SKM-1 treated with dmso at 0.1 percent for 144 hours (cell line): ENCODE measurements at regions not wholly inside any gene's neighbourhood (a gene's known extent, or its start where the extent isn't known, plus 50 kb on each side); places are given as distances from the start of the nearest gene placed in this dataset.
A peak's percentile ranks its signal among the peaks of the same experiment; 100 is the strongest.
"Not testable (repeated sequence)": the region's sequence is repeated elsewhere in the genome, so short reads cannot be mapped to it uniquely, and the experiment has no call there.

Experiments used
- DNase-seq: peaks from one replicate; lab custom pipeline; 2025; ENCODE audit not compliant: unreplicated experiment; lab: John Stamatoyannopoulos, UW

DNA sequence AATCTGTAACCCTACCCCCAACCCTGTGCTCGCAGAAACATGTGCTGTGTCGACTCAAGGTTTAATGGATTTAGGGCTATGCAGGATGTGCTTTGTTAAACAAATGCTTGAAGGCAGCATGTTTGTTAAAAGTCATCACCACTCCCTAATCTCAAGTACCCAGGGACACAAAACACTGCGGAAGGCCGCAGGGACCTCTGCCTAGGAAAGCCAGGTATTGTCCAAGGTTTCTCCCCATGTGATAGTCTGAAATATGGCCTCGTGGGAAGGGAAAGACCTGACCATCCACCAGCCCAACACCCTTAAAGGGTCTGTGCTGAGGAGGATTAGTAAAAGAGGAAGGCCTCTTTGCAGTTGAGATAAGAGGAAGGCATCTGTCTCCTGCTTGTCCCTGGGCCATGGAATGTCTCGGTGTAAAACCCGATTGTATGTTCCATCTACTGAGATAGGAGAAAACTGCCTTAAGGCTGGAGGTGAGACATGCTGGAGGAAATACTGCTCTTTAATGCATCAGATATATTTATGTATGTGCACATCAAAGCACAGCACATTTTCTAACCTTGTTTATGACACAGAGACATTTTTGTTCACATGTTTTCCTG, 94.4 kb downstream of the LSM3 start:
- not testable (repeated sequence) for DNase-seq

DNA sequence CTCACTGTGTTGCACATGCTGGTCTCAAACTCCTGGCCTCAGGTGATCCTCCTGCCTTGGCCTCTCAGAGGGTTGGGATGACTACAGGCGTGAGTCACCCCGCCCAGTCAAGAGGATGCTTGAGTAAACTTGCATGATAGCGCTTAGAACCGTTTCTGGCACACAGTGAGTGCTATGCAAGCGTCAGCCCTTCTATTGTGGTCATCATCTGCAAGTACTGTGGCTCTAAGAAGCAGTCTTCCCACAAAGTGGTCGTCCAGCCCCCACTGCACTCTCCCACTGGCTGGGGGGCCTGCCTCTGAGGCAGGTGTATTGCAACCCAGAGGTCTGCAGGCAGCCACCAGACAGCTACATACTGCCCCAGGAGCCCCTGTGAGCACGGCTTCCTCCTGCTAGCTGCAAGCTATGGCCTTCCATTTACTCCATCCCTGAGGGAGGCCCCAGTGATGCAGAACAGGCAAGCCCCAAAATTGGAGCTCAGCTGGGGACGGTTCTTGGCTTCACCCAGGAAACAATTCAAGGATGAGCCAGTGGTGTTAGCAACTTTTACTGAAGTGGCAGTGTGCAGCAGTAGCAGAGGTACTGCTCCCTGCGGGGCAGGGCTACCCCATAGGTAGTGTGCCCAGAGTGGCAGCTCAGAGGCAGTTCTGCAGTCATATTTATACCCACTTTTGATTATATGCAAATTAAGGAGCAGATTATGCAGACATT, 95.4 kb downstream of the LSM3 start:
- DNase-seq, result no peak

- DNase-seq, result no peak
Observed at GRCh38 chr3:14274612-14274936, 96.0 kb downstream of the LSM3 start.

GRCh38 chr3:14274999-14275961, 96.7 kb downstream of the LSM3 start:
- DNase-seq, result peak; percentile 35

DNA sequence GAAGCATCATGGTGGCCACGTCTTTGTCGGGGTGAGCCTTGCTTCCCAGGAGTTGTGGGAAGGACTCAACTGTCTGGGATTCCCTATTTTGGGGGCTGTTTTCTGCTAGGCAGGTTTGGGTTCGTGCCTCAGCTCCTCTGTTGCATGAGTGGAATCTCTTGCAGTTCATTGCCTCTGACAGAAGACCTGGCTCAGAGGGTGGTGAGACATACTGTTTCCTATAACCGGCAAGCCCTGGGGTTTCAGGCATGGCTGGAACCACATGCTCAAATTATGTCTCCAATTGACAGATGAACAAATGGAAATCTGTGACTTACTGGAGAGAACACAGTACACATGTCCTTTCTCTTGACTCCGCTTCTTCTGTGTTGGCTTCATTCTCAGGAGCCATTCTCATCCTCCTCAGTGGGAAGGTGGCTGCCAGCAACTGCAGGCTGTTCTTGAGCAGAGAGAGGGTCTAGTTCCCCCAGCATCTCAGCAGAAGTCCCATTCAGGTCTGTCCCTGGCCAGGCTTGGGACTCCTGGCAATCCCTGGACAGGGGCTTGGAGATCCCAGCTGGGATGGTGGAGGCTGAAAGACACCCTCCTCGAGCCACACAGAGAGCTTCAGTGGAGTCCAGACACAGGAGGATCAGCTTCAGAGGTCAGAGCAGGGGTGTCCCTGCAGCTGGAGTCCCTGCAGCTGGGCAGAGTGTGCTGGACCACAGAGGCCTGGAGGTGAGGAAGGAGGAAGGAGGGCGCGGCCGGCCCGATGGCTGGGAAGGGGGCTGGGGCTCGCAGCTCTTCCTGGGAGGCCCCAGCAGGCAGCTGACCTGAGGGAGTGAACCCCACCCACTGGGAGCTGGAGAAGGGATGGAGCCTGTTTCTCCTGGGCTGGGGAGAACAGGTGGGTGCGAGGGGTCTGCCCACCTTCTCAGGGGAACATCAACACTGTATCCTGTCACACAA, 97.6 kb downstream of the LSM3 start:
- DNase-seq, result no peak

DNA sequence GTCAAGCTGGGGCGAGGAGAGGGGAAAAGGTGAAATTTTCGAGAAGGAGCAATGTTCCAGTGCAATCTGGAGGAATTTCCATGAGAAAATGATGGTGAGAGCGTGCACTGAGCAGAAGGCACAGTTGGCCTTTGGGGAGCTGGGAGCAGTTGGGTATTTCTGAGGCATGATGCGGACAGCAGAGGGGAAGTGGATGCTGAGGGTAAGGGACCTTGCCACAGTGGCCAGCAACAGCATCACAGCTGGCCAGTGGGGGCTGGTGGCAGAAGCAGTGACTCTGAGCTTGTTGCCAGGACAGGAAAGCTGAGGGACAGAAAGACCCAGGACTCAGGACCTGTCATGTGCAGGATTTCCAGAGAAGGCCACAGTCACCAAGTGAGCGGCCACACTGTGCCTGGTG, 98.9 kb downstream of the LSM3 start:
- peak; percentile 12 for DNase-seq

GRCh38 chr3:14278265-14278798, 99.7 kb downstream of the LSM3 start:
- DNase-seq, result peak; percentile 26

DNA sequence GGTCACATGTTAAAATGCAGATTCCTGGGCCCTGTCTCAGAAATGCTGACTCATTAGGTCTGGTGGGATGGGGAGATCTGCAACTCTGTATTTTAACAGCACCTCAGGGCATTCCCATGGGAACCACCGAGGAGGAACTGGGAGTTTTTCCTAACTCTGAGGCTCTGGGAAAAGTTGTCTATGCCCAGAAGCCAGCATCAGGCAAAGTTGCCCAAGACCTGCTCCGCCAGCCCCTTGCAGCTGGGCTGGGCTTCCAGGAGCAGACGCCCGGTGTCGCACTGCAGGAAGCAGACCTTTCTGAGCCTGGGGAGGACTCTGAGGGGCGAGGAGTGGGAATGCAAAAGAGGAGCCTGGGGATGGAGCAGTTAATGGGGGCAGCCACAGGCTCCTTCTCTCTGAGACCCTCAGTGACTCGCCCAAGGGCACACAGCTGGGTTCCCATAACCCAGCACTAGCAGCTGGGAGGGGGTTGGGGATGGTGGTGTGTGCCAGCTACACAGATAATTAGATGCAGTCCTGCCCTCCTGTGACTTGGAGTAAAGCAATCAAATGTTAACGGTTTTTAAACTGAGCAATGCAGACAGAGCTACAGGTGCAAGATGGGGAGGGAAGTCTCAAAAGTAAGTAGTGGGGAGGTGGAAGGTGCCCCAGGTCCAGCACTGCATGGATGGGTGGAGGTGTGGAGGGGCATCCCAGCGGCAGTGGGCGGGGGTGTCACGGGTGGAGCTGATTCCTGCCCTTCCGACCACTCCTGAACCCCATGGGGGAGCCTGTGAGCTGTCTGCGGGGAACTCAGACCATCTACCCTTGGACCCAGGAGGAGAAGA, 100.4 kb downstream of the LSM3 start:
- DNase-seq, result no peak

DNA sequence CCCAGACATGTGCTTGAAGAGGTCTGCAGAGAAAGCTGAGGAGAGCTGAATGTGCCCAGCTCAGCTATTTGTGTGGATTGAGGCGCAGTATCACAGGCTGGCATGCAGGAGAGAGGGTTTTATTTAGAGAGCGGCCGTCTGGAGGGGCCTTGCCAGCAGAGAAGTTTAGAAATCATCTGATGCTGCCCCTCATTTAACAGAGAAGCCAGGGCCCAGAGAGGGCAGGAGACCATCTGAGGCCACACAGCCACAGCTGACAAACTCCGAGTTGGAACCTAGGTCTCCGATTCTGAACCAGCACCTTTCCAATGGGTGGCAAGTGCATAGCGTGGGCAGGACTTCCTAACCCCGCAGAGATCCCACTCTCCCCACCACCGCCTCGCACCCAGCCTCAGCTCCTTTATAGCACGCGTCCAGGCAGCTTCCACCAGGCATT, 101.0 kb downstream of the LSM3 start:
- no peak for DNase-seq

GRCh38 chr3:14280326-14280725, 101.7 kb downstream of the LSM3 start:
- DNase-seq, result no peak

GRCh38 chr3:14281053-14281452, 102.4 kb downstream of the LSM3 start:
- DNase-seq, result no peak

DNA sequence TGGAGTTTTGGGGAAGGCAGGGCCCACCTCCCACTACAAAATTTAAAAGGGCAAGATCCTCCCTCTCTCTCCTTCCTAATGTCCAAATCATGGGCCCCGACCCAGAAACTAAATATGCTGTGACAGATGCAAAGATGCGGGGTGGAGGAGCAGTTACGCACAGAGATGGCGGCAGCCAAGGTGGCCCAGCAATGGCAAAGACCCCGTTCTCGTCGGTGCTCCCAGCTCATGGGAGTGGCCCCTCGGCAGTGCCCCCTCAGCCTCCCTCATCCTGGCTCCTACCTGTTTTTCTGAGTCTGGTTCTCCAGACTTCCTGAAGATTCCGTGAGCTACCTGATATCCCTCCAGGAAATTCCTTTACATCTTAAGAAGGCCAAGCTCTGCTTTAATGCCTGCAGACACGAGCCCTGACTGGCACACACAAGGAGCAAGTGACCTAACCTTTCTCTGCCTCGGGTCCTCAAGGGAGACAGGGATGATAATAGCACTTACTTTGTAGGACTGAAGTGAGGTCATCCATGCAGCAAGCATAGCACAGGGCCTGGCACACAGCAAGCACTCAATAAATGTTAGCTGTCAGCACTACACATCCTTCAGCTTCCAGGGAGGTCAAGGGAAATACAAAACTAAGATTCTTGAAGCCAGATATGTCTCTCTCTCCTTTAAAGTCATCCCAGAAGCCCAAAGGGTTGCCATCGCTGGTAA, 103.5 kb downstream of the LSM3 start:
- no peak for DNase-seq

DNA sequence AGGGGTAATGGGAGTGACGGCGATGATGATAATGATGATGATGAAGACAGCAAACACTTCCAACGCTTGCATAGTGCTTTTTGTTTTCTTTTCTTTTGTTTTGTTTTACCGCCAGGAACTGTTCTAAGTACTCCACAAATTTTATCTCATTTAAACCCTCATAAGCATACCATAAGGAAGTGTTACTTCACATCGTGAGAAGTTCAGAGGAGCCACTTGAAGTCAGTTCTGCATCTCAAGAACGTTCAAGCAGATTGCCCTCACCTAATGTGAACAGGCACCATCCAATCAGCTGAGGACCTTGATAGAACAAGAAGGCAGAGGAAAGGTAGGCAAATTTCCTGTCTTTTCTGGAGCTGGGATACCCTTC, 104.1 kb downstream of the LSM3 start:
- no peak for DNase-seq

- no peak for DNase-seq
Observed at GRCh38 chr3:14283092-14283812, 104.6 kb downstream of the LSM3 start.

- DNase-seq, result no peak
Observed at GRCh38 chr3:14283813-14284438, 105.3 kb downstream of the LSM3 start.

GRCh38 chr3:14284694-14285547, 106.3 kb downstream of the LSM3 start:
- DNase-seq, result no peak

- no peak for DNase-seq
Observed at GRCh38 chr3:14285548-14285925, 106.9 kb downstream of the LSM3 start.
